HEK293 (cell line): ENCODE measurements at regions not wholly inside any gene's neighbourhood (a gene's known extent, or its start where the extent isn't known, plus 50 kb on each side); places are given as distances from the start of the nearest gene placed in this dataset.

Source experiments
- CTCF ChIA-PET: fragments of 350-600 bp; formaldehyde crosslinking; extraction: SDS; loops from one replicate; lab custom pipeline; 2021; ENCODE audit warnings: antibody characterized with exemption; lab: Yijun Ruan, JAX
- POLR2A ChIA-PET: fragments of 300-600 bp; formaldehyde crosslinking; extraction: SDS; loops from one replicate; lab custom pipeline; 2020; ENCODE audit warnings: antibody characterized with exemption, inconsistent platforms; lab: Yijun Ruan, JAX
- H3K27ac ChIP-seq: fragments of 200-500 bp; sonication (Bioruptor generic); 2 replicates; pipeline ENCODE4 v1.5.1; 2014; ENCODE audit warnings: low read depth, low read length, control low read depth, inconsistent platforms; ENCODE audit errors: extremely low read depth
- H3K36me3 ChIP-seq, 2 experiments: fragments of 200-500 bp in 1 of 2; sonication (Bioruptor generic) in 1 of 2; 1 replicate in 1 of 2; 2 replicates in 1 of 2; pipeline ENCODE4 v1.5.1; 2014 to 2017; ENCODE audit warnings: inconsistent platforms in 2 of 2, low read length in 2 of 2; ENCODE audit not compliant: control insufficient read depth in 2 of 2, insufficient read depth in 1 of 2
- H3K4me1 ChIP-seq: fragments of 200-500 bp; sonication (Bioruptor generic); 2 replicates; pipeline ENCODE4 v1.5.1; 2014; ENCODE audit warnings: mild to moderate bottlenecking, low read length, inconsistent platforms; ENCODE audit not compliant: control insufficient read depth, insufficient read depth
- H3K4me3 ChIP-seq: 2 replicates; pipeline ENCODE4 v1.5.1; 2011; ENCODE audit warnings: low read depth, mild to moderate bottlenecking, control low read depth, low read length, moderate library complexity
- H3K9me3 ChIP-seq: fragments of 200-500 bp; sonication (Bioruptor generic); 2 replicates; pipeline ENCODE4 v1.5.1; 2014; ENCODE audit warnings: low read depth, low read length, inconsistent platforms; ENCODE audit not compliant: control insufficient read depth, insufficient read depth
- BCL11B ChIP-seq: fragments of 450-650 bp; formaldehyde crosslinking; IDR thresholded peaks from 2 replicates; pipeline ENCODE4 v1.5.1; 2016; ENCODE audit warnings: low read depth, missing biosample characterization, missing genetic modification characterization
- FEZF1 ChIP-seq: fragments of 450-650 bp; formaldehyde crosslinking; IDR thresholded peaks from 2 replicates; pipeline ENCODE4 v1.5.1; 2016; ENCODE audit warnings: missing biosample characterization, missing genetic modification characterization
- GFI1B ChIP-seq: fragments of 450-650 bp; formaldehyde crosslinking; IDR thresholded peaks from 2 replicates; pipeline ENCODE4 v1.5.1; 2016; ENCODE audit warnings: missing biosample characterization, missing genetic modification characterization
- KLF8 ChIP-seq: fragments of 450-650 bp; formaldehyde crosslinking; IDR thresholded peaks from 2 replicates; pipeline ENCODE4 v1.5.1; 2016; ENCODE audit warnings: missing biosample characterization, missing genetic modification characterization
- ZBTB21 ChIP-seq: fragments of 450-650 bp; formaldehyde crosslinking; IDR thresholded peaks from 2 replicates; pipeline ENCODE4 v1.5.1; 2017; ENCODE audit warnings: missing biosample characterization, missing genetic modification characterization
- ZFHX2 ChIP-seq: fragments of 450-650 bp; formaldehyde crosslinking; conservative IDR thresholded peaks from 2 replicates; pipeline ENCODE4 v1.5.1; 2016; ENCODE audit warnings: missing biosample characterization, missing genetic modification characterization
- ZFP69B ChIP-seq: fragments of 450-650 bp; formaldehyde crosslinking; IDR thresholded peaks from 2 replicates; pipeline ENCODE4 v1.5.1; 2016; ENCODE audit warnings: missing biosample characterization, missing genetic modification characterization
- ZNF112 ChIP-seq: fragments of 450-650 bp; formaldehyde crosslinking; IDR thresholded peaks from 2 replicates; pipeline ENCODE4 v1.5.0; 2017; ENCODE audit warnings: missing biosample characterization, missing genetic modification characterization
- ZNF214 ChIP-seq: fragments of 450-650 bp; formaldehyde crosslinking; IDR thresholded peaks from 2 replicates; pipeline ENCODE4 v1.5.1; 2017; ENCODE audit warnings: missing biosample characterization, mild to moderate bottlenecking, missing genetic modification characterization, borderline replicate concordance
- ZNF274 ChIP-seq, 2 experiments: fragments of 200-500 bp in 1 of 2; fragments of 450-650 bp in 1 of 2; sonication (Bioruptor generic) in 1 of 2; formaldehyde crosslinking in 1 of 2; IDR thresholded peaks; 2 replicates each; pipeline versions ENCODE4 v1.5.1 to v1.6.1; 2014 to 2016; ENCODE audit warnings: borderline replicate concordance in 1 of 2, inconsistent platforms in 1 of 2, low read length in 1 of 2, missing biosample characterization in 1 of 2, missing genetic modification characterization in 1 of 2
- ZNF350 ChIP-seq: fragments of 450-650 bp; formaldehyde crosslinking; IDR thresholded peaks from 2 replicates; pipeline ENCODE4 v1.5.0; 2017; ENCODE audit warnings: missing biosample characterization, mild to moderate bottlenecking, missing genetic modification characterization
- ZNF394 ChIP-seq: fragments of 450-650 bp; formaldehyde crosslinking; IDR thresholded peaks from 2 replicates; pipeline ENCODE4 v1.5.1; 2016; ENCODE audit warnings: missing biosample characterization, missing genetic modification characterization, mild to moderate bottlenecking, moderate library complexity, borderline replicate concordance
- ZNF404 ChIP-seq: fragments of 450-650 bp; formaldehyde crosslinking; IDR thresholded peaks from 2 replicates; pipeline ENCODE4 v1.5.1; 2017; ENCODE audit warnings: missing biosample characterization, missing genetic modification characterization
- ZNF529 ChIP-seq: fragments of 450-650 bp; formaldehyde crosslinking; IDR thresholded peaks from 2 replicates; pipeline ENCODE4 v1.5.1; 2017; ENCODE audit warnings: missing genetic modification characterization, missing biosample characterization; ENCODE audit not compliant: insufficient replicate concordance
- ZNF558 ChIP-seq: fragments of 450-650 bp; formaldehyde crosslinking; IDR thresholded peaks from 2 replicates; pipeline ENCODE4 v1.5.1; 2016; ENCODE audit warnings: missing biosample characterization, missing genetic modification characterization
- ZNF629 ChIP-seq: fragments of 450-650 bp; formaldehyde crosslinking; IDR thresholded peaks from 2 replicates; pipeline ENCODE4 v1.5.1; 2017; ENCODE audit warnings: missing biosample characterization, missing genetic modification characterization
- ZNF660 ChIP-seq: fragments of 450-650 bp; IDR thresholded peaks from 2 replicates; pipeline ENCODE4 v1.5.1; 2018; ENCODE audit warnings: missing biosample characterization, mild to moderate bottlenecking, missing genetic modification characterization
- ZNF830 ChIP-seq: fragments of 450-650 bp; IDR thresholded peaks from 2 replicates; pipeline ENCODE4 v1.5.0; 2018; ENCODE audit warnings: missing biosample characterization, missing genetic modification characterization, low read depth, mild to moderate bottlenecking, moderate library complexity
- ZSCAN23 ChIP-seq: fragments of 450-650 bp; formaldehyde crosslinking; IDR thresholded peaks from 2 replicates; pipeline ENCODE4 v1.5.1; 2016; ENCODE audit warnings: missing biosample characterization, missing genetic modification characterization
- ZSCAN5A ChIP-seq: fragments of 450-650 bp; formaldehyde crosslinking; IDR thresholded peaks from 2 replicates; pipeline ENCODE4 v1.5.1; 2016; ENCODE audit warnings: missing biosample characterization, missing genetic modification characterization
- TF ChIP-seq, protein P1 (sequence below): fragments of 450-650 bp; formaldehyde crosslinking; optimal IDR thresholded peaks from 2 replicates; pipeline ENCODE3; 2016; ENCODE audit warnings: missing biosample characterization, mild to moderate bottlenecking, missing genetic modification characterization
- TF ChIP-seq, protein P2 (sequence below): fragments of 450-650 bp; formaldehyde crosslinking; IDR thresholded peaks from 2 replicates; pipeline ENCODE4 v1.5.1; 2017; ENCODE audit warnings: missing biosample characterization, missing genetic modification characterization
- TF ChIP-seq, protein P3 (sequence below): fragments of 450-650 bp; formaldehyde crosslinking; IDR thresholded peaks from 2 replicates; pipeline ENCODE4 v1.5.1; 2016; ENCODE audit warnings: missing biosample characterization, missing genetic modification characterization

- TF ChIP-seq, protein P1, sequence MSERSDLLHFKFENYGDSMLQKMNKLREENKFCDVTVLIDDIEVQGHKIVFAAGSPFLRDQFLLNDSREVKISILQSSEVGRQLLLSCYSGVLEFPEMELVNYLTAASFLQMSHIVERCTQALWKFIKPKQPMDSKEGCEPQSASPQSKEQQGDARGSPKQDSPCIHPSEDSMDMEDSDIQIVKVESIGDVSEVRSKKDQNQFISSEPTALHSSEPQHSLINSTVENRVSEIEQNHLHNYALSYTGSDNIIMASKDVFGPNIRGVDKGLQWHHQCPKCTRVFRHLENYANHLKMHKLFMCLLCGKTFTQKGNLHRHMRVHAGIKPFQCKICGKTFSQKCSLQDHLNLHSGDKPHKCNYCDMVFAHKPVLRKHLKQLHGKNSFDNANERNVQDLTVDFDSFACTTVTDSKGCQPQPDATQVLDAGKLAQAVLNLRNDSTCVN (tag by site-specific recombination): no peak
- no peak for TF ChIP-seq ZFHX2 (tag by site-specific recombination)
Measured at GRCh38 chr5:1967736-1968135, 85.0 kb upstream of the IRX4 start (continued).

- H3K36me3 ChIP-seq: no peaks in the 10 kb centered on the region
- no peaks in the 10 kb centered on the region for H3K9me3 ChIP-seq
- ChIA-PET CTCF (no interaction called here), POLR2A (no interaction called here)
- TF ChIP-seq ZNF529 (tag by site-specific recombination) (no peak), ZBTB21 (tag by site-specific recombination) (no peak), ZNF830 (tag by site-specific recombination) (no peak)
- no peak overlapping the region for H3K4me3 ChIP-seq
- no peaks in the 10 kb centered on the region for H3K4me1 ChIP-seq
- H3K27ac ChIP-seq: no peak overlapping the region
Measured at GRCh38 chr5:1966461-1966860, 83.7 kb upstream of the IRX4 start.

DNA sequence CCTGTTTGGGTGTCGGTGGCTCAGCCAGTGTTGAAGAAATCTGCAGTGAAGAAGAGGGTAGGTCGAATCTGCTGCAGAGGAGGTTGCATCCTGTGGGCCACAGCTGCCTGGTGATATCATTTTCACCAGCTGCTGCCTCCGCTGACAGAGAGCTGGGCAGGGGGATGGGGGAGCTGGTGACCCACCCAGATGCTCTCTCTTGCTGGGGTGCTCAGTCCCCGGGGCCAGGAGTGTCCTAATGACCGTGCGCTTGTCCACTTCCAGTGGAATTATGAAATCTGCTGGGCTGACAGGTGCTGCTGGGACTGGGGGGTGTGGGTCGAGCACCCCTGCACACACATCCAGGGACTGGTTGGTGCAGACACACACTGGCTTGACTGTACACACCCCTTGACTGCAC lies 83.2 kb upstream of the IRX4 start:
- Histone ChIP-seq H3K9me3 (no peaks in the 10 kb centered on the region), H3K4me1 (no peaks in the 10 kb centered on the region), H3K36me3 (no peaks in the 10 kb centered on the region), H3K4me3 (no peak overlapping the region), H3K27ac (no peak overlapping the region)
- TF ChIP-seq, protein P2, sequence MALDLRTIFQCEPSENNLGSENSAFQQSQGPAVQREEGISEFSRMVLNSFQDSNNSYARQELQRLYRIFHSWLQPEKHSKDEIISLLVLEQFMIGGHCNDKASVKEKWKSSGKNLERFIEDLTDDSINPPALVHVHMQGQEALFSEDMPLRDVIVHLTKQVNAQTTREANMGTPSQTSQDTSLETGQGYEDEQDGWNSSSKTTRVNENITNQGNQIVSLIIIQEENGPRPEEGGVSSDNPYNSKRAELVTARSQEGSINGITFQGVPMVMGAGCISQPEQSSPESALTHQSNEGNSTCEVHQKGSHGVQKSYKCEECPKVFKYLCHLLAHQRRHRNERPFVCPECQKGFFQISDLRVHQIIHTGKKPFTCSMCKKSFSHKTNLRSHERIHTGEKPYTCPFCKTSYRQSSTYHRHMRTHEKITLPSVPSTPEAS (tag by site-specific recombination): no peak
- no peak for TF ChIP-seq ZFP69B (tag by site-specific recombination)
- no peak for TF ChIP-seq GFI1B (tag by site-specific recombination)
- no peak for TF ChIP-seq ZSCAN5A
- TF ChIP-seq ZNF350 (tag by site-specific recombination): no peak
- TF ChIP-seq ZNF112 (tag by site-specific recombination): no peak
- TF ChIP-seq ZSCAN23 (tag by site-specific recombination): no peak
- no peak for TF ChIP-seq ZNF629 (tag by site-specific recombination)
- no peak for TF ChIP-seq ZNF404 (tag by site-specific recombination)
- no peak for TF ChIP-seq ZNF558 (tag by site-specific recombination)
- no peak for TF ChIP-seq BCL11B
- TF ChIP-seq ZNF214 (tag by site-specific recombination): no peak
- TF ChIP-seq ZNF660 (tag by site-specific recombination): no peak
- TF ChIP-seq ZNF394: no peak
- TF ChIP-seq, protein P3, sequence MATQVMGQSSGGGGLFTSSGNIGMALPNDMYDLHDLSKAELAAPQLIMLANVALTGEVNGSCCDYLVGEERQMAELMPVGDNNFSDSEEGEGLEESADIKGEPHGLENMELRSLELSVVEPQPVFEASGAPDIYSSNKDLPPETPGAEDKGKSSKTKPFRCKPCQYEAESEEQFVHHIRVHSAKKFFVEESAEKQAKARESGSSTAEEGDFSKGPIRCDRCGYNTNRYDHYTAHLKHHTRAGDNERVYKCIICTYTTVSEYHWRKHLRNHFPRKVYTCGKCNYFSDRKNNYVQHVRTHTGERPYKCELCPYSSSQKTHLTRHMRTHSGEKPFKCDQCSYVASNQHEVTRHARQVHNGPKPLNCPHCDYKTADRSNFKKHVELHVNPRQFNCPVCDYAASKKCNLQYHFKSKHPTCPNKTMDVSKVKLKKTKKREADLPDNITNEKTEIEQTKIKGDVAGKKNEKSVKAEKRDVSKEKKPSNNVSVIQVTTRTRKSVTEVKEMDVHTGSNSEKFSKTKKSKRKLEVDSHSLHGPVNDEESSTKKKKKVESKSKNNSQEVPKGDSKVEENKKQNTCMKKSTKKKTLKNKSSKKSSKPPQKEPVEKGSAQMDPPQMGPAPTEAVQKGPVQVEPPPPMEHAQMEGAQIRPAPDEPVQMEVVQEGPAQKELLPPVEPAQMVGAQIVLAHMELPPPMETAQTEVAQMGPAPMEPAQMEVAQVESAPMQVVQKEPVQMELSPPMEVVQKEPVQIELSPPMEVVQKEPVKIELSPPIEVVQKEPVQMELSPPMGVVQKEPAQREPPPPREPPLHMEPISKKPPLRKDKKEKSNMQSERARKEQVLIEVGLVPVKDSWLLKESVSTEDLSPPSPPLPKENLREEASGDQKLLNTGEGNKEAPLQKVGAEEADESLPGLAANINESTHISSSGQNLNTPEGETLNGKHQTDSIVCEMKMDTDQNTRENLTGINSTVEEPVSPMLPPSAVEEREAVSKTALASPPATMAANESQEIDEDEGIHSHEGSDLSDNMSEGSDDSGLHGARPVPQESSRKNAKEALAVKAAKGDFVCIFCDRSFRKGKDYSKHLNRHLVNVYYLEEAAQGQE (tag by site-specific recombination): no peak
- TF ChIP-seq FEZF1 (tag by site-specific recombination): no peak
- no peak for TF ChIP-seq ZNF274 (IDR thresholded peaks at IDR 0.05; ENCODE audit: low read length)
- no peak for TF ChIP-seq ZNF274 (tag by site-specific recombination; IDR thresholded peaks at IDR 0.05; ENCODE audit: borderline replicate concordance)
- TF ChIP-seq KLF8: no peak
- CTCF ChIA-PET: no interaction called here
- POLR2A ChIA-PET: no interaction called here
